HG03025 (cell line): ENCODE measurements at regions not wholly inside any gene's neighbourhood (a gene's known extent, or its start where the extent isn't known, plus 50 kb on each side); places are given as distances from the start of the nearest gene placed in this dataset.

Experiments
- ATAC-seq: cut with Tn5 transposase; IDR thresholded peaks from one replicate; pipeline ENCODE4 v1.9.1; 2021; ENCODE audit warnings: mild to moderate bottlenecking, moderate library complexity; ENCODE audit not compliant: unreplicated experiment, low FRiP score

- no peak for ATAC-seq
These were observed 737.8 kb upstream of the HS6ST1 start for GRCh38 chr2:129056309-129056958.

GRCh38 chr2:129056959-129057317 lies 738.3 kb upstream of the HS6ST1 start:
- ATAC-seq: no peak

GRCh38 chr2:129058981-129059380 lies 740.3 kb upstream of the HS6ST1 start:
- no peak for ATAC-seq

- no peak for ATAC-seq
These were observed 740.8 kb upstream of the HS6ST1 start for GRCh38 chr2:129059476-129059875.

- ATAC-seq: peak; percentile 90
These were observed 742.6 kb upstream of the HS6ST1 start for GRCh38 chr2:129061069-129061768.

GRCh38 chr2:129061769-129062121 lies 743.1 kb upstream of the HS6ST1 start:
- no peak for ATAC-seq

GRCh38 chr2:129062146-129062912 lies 743.7 kb upstream of the HS6ST1 start:
- ATAC-seq: no peak

- ATAC-seq: no peak
These were observed 748.4 kb upstream of the HS6ST1 start for GRCh38 chr2:129067070-129067469.

GRCh38 chr2:129067953-129068352 lies 749.3 kb upstream of the HS6ST1 start:
- no peak for ATAC-seq

- no peak for ATAC-seq
These were observed 749.9 kb upstream of the HS6ST1 start for GRCh38 chr2:129068543-129068942.

GRCh38 chr2:129069875-129070594 lies 751.4 kb upstream of the HS6ST1 start:
- ATAC-seq: no peak

GRCh38 chr2:129070663-129071062 lies 752.0 kb upstream of the HS6ST1 start:
- ATAC-seq: no peak

GRCh38 chr2:129071531-129071930 lies 752.9 kb upstream of the HS6ST1 start:
- ATAC-seq: no peak

- ATAC-seq: no peak
These were observed 755.7 kb upstream of the HS6ST1 start for GRCh38 chr2:129074298-129074920.

GRCh38 chr2:129078548-129078947 lies 759.9 kb upstream of the HS6ST1 start:
- ATAC-seq: no peak

- no peak for ATAC-seq
These were observed 762.2 kb upstream of the HS6ST1 start for GRCh38 chr2:129080715-129081476.

- no peak for ATAC-seq
These were observed 766.7 kb upstream of the HS6ST1 start for GRCh38 chr2:129085386-129085785.

- ATAC-seq: no peak
These were observed 768.6 kb upstream of the HS6ST1 start for GRCh38 chr2:129087133-129087813.

- ATAC-seq: no peak
These were observed 773.0 kb upstream of the HS6ST1 start for GRCh38 chr2:129091620-129092019.
